ENCODE measurements at regions not wholly inside any gene's neighbourhood (a gene's known extent, or its start where the extent isn't known, plus 50 kb on each side); places are given as distances from the start of the nearest gene placed in this dataset.

GRCh38 chr13:73891805-73892204 is 242.4 kb downstream of the KLF12 start:
- DNase-seq (ENCODE audit: low spot score) (no peak), ATAC-seq (ENCODE audit: low read depth) (no peak)
- Histone ChIP-seq H3K27me3 (ENCODE audit: insufficient read depth, poor library complexity, severe bottlenecking) (no peaks in the 10 kb centered on the region), H3K4me1 (ENCODE audit: insufficient read depth, poor library complexity, severe bottlenecking) (no peaks in the 10 kb centered on the region), H3K27ac (ENCODE audit: poor library complexity, severe bottlenecking) (no peak overlapping the region), H3K4me3 (ENCODE audit: severe bottlenecking) (no peak overlapping the region), H3K36me3 (ENCODE audit: low read depth) (no peaks in the 10 kb centered on the region), H3K9me3 (ENCODE audit: severe bottlenecking) (peaks cover 2% of the 10 kb centered on the region)
- TF ChIP-seq, protein P1, sequence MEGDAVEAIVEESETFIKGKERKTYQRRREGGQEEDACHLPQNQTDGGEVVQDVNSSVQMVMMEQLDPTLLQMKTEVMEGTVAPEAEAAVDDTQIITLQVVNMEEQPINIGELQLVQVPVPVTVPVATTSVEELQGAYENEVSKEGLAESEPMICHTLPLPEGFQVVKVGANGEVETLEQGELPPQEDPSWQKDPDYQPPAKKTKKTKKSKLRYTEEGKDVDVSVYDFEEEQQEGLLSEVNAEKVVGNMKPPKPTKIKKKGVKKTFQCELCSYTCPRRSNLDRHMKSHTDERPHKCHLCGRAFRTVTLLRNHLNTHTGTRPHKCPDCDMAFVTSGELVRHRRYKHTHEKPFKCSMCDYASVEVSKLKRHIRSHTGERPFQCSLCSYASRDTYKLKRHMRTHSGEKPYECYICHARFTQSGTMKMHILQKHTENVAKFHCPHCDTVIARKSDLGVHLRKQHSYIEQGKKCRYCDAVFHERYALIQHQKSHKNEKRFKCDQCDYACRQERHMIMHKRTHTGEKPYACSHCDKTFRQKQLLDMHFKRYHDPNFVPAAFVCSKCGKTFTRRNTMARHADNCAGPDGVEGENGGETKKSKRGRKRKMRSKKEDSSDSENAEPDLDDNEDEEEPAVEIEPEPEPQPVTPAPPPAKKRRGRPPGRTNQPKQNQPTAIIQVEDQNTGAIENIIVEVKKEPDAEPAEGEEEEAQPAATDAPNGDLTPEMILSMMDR (IDR thresholded peaks at IDR 0.05; ENCODE audit: poor library complexity, severe bottlenecking): no peak

- Histone ChIP-seq H3K27ac (ENCODE audit: poor library complexity, severe bottlenecking) (no peak overlapping the region), H3K4me3 (ENCODE audit: severe bottlenecking) (no peak overlapping the region), H3K36me3 (ENCODE audit: low read depth) (no peaks in the 10 kb centered on the region), H3K4me1 (ENCODE audit: insufficient read depth, poor library complexity, severe bottlenecking) (no peaks in the 10 kb centered on the region), H3K9me3 (ENCODE audit: severe bottlenecking) (no peaks in the 10 kb centered on the region), H3K27me3 (ENCODE audit: insufficient read depth, poor library complexity, severe bottlenecking) (no peaks in the 10 kb centered on the region)
- TF ChIP-seq, protein P1 (IDR thresholded peaks at IDR 0.05; ENCODE audit: poor library complexity, severe bottlenecking): no peak
- ATAC-seq (ENCODE audit: low read depth): no peak
- no peak for DNase-seq (ENCODE audit: low spot score)
These were observed 251.0 kb downstream of the KLF12 start for GRCh38 chr13:73883162-73883561.

DNA sequence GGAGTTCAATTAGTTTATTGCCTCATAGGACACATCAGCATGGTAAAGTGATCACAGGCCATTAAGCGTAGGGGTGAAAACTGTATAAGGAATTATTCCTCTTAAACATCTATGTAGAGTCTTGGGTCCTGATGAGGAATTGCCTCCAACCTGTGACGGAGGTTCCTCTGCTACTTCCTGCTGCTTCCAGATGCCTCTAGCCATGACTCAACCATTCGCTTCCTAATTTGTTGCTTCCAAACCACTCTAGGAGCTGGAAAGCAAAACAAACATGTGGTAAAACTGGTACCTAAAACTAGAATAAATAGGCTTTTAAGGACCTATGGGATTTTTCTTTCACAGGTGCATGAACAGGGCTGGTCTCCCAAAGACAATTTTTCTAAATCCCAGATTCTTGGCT is 253.8 kb downstream of the KLF12 start:
- ATAC-seq (ENCODE audit: low read depth) (no peak), DNase-seq (ENCODE audit: low spot score) (no peak)
- Histone ChIP-seq H3K36me3 (ENCODE audit: low read depth) (no peaks in the 10 kb centered on the region), H3K27me3 (ENCODE audit: insufficient read depth, poor library complexity, severe bottlenecking) (no peaks in the 10 kb centered on the region), H3K27ac (ENCODE audit: poor library complexity, severe bottlenecking) (no peak overlapping the region), H3K4me3 (ENCODE audit: severe bottlenecking) (no peak overlapping the region), H3K4me1 (ENCODE audit: insufficient read depth, poor library complexity, severe bottlenecking) (no peaks in the 10 kb centered on the region), H3K9me3 (ENCODE audit: severe bottlenecking) (no peaks in the 10 kb centered on the region)
- TF ChIP-seq, protein P1 (IDR thresholded peaks at IDR 0.05; ENCODE audit: poor library complexity, severe bottlenecking): no peak

DNA sequence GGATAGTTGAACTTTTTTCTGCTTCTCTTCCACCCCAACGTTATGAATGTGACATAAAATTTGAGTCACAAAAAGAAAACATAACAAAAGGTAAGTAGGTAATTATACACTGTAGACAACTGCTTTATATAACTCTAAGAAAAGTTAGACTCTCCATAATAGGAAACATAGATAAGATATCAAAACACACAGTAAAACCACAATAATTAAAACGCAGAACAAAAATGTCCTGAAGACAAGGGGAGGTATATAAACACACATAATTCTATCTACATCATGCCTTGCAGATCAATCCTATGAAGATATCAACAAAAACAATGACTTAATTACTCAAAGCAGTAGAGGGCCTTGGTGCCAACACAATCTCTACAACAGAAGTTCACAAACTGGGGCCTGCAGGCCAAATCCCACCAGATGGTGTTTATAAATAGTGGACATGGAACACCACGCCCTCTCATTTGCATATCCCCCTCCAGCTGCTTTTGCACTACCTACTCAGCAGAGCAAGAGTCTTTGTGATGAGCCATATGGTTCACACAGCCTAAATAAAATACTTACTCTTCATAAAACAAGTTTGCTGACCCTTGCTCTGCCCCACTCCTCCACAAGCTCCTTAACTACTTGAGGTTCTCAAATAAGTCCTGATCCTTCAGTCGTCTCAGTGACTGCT is 254.7 kb downstream of the KLF12 start:
- no peak overlapping the region for H3K27ac ChIP-seq (ENCODE audit: poor library complexity, severe bottlenecking)
- no peaks in the 10 kb centered on the region for H3K27me3 ChIP-seq (ENCODE audit: insufficient read depth, poor library complexity, severe bottlenecking)
- DNase-seq (ENCODE audit: low spot score) (no peak), ATAC-seq (ENCODE audit: low read depth) (no peak)
- TF ChIP-seq, protein P1 (IDR thresholded peaks at IDR 0.05; ENCODE audit: poor library complexity, severe bottlenecking): no peak
- no peak overlapping the region for H3K4me3 ChIP-seq (ENCODE audit: severe bottlenecking)
- H3K9me3 ChIP-seq (ENCODE audit: severe bottlenecking): no peaks in the 10 kb centered on the region
- H3K4me1 ChIP-seq (ENCODE audit: insufficient read depth, poor library complexity, severe bottlenecking): no peaks in the 10 kb centered on the region
- H3K36me3 ChIP-seq (ENCODE audit: low read depth): no peaks in the 10 kb centered on the region

DNA sequence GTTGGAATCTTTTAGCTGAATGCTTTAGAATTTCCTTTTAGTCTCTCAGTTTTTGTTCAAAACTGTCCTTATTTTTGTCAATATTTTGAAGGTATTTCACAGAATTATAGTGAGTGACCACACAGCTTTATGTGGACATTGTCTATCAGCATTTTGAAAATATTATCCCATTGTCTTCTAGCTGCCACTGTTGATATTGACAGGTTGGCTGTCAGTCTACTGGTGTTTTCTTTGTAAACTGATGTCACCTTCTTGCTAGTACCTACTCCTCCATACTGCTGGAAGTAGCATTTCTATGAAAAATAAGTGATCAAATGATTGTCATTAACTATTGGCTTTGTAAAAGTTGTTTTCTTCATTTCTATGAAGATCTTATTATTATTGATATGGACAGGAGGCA is 256.8 kb downstream of the KLF12 start:
- Histone ChIP-seq H3K27ac (ENCODE audit: poor library complexity, severe bottlenecking) (no peak overlapping the region), H3K9me3 (ENCODE audit: severe bottlenecking) (no peaks in the 10 kb centered on the region), H3K4me1 (ENCODE audit: insufficient read depth, poor library complexity, severe bottlenecking) (no peaks in the 10 kb centered on the region), H3K36me3 (ENCODE audit: low read depth) (no peaks in the 10 kb centered on the region), H3K27me3 (ENCODE audit: insufficient read depth, poor library complexity, severe bottlenecking) (no peaks in the 10 kb centered on the region), H3K4me3 (ENCODE audit: severe bottlenecking) (no peak overlapping the region)
- TF ChIP-seq, protein P1 (IDR thresholded peaks at IDR 0.05; ENCODE audit: poor library complexity, severe bottlenecking): no peak
- ATAC-seq (ENCODE audit: low read depth): no peak
- no peak for DNase-seq (ENCODE audit: low spot score)
